ENCODE measurements at regions not wholly inside any gene's neighbourhood (a gene's known extent, or its start where the extent isn't known, plus 50 kb on each side); places are given as distances from the start of the nearest gene placed in this dataset.

- TF ChIP-seq CTCF (IDR thresholded peaks at IDR 0.05) (no peak), POLR2A (IDR thresholded peaks at IDR 0.05) (no peak)
Measured at GRCh38 chr4:123088501-123088900, 166.1 kb upstream of the NUDT6 start.

Data from testis (tissue), 2 donors.